ENCODE measurements at regions not wholly inside any gene's neighbourhood (a gene's known extent, or its start where the extent isn't known, plus 50 kb on each side); places are given as distances from the start of the nearest gene placed in this dataset.
A peak's percentile ranks its signal among the peaks of the same experiment; 100 is the strongest.
"Not testable (repeated sequence)": the region's sequence is repeated elsewhere in the genome, so short reads cannot be mapped to it uniquely, and the experiment has no call there.

GRCh38 chr4:111955001-111955400 is 190.3 kb upstream of the FAM241A start:
- no peak for TF ChIP-seq CTCF (IDR thresholded peaks at IDR 0.05; ENCODE audit: low read depth, low read length, missing control alignments)
- Histone ChIP-seq H3K4me3 (ENCODE audit: low read depth, low read length) (no peak overlapping the region), H3K27me3 (replicated peaks) (no peaks in the 10 kb centered on the region), H3K36me3 (replicated peaks) (no peaks in the 10 kb centered on the region), H3K27ac (no peak overlapping the region)
- no peak for DNase-seq
- in situ Hi-C loops (cut with HindIII; ENCODE audit: low pct_ligation_motif_present, low sequenced_read_pairs), result no loop called here

GRCh38 chr4:111957116-111957515 is 188.1 kb upstream of the FAM241A start:
- H3K36me3 ChIP-seq (replicated peaks), result no peaks in the 10 kb centered on the region
- H3K4me3 ChIP-seq (ENCODE audit: low read depth, low read length), result no peak overlapping the region
- H3K27ac ChIP-seq, result no peak overlapping the region
- in situ Hi-C loops (cut with HindIII; ENCODE audit: low pct_ligation_motif_present, low sequenced_read_pairs), result no loop called here
- no peak for DNase-seq
- no peak for TF ChIP-seq CTCF (IDR thresholded peaks at IDR 0.05; ENCODE audit: low read depth, low read length, missing control alignments)
- H3K27me3 ChIP-seq (replicated peaks), result no peaks in the 10 kb centered on the region

- Histone ChIP-seq H3K27me3 (replicated peaks) (no peaks in the 10 kb centered on the region), H3K36me3 (replicated peaks) (no peaks in the 10 kb centered on the region), H3K27ac (no peak overlapping the region), H3K4me3 (ENCODE audit: low read depth, low read length) (no peak overlapping the region)
- no peak for DNase-seq
- in situ Hi-C loops (cut with HindIII; ENCODE audit: low pct_ligation_motif_present, low sequenced_read_pairs), result no loop called here
- TF ChIP-seq CTCF (IDR thresholded peaks at IDR 0.05; ENCODE audit: low read depth, low read length, missing control alignments), result no peak
These were observed 187.3 kb upstream of the FAM241A start for GRCh38 chr4:111957997-111958396.

GRCh38 chr4:111959222-111959621 is 186.0 kb upstream of the FAM241A start:
- peak; percentile 51 for DNase-seq

GRCh38 chr4:111960241-111960667 is 185.0 kb upstream of the FAM241A start:
- DNase-seq, result peak; percentile 41
- Histone ChIP-seq H3K4me3 (ENCODE audit: low read depth, low read length) (no peak overlapping the region), H3K27ac (no peak overlapping the region), H3K36me3 (replicated peaks) (no peaks in the 10 kb centered on the region), H3K27me3 (replicated peaks) (no peaks in the 10 kb centered on the region)
- no peak for TF ChIP-seq CTCF (IDR thresholded peaks at IDR 0.05; ENCODE audit: low read depth, low read length, missing control alignments)
- in situ Hi-C loops (cut with HindIII; ENCODE audit: low pct_ligation_motif_present, low sequenced_read_pairs), result no loop called here

More at GRCh38 chr4:111959222-111959621, 186.0 kb upstream of the FAM241A start:
- Histone ChIP-seq H3K27ac (no peak overlapping the region), H3K4me3 (ENCODE audit: low read depth, low read length) (no peak overlapping the region), H3K36me3 (replicated peaks) (no peaks in the 10 kb centered on the region), H3K27me3 (replicated peaks) (no peaks in the 10 kb centered on the region)
- no peak for TF ChIP-seq CTCF (IDR thresholded peaks at IDR 0.05; ENCODE audit: low read depth, low read length, missing control alignments)
- in situ Hi-C loops (cut with HindIII; ENCODE audit: low pct_ligation_motif_present, low sequenced_read_pairs), result no loop called here

- DNase-seq; H3K4me3 ChIP-seq (ENCODE audit: low read depth, low read length); H3K27ac ChIP-seq; in situ Hi-C loops (cut with HindIII; ENCODE audit: low pct_ligation_motif_present, low sequenced_read_pairs); H3K36me3 ChIP-seq (replicated peaks); H3K27me3 ChIP-seq (replicated peaks): not testable (repeated sequence)
These were observed 184.2 kb upstream of the FAM241A start for GRCh38 chr4:111961026-111961425.

Measured in brain microvascular endothelial cell (primary cell).